Endothelial cell of umbilical vein (primary cell): ENCODE measurements at regions not wholly inside any gene's neighbourhood (a gene's known extent, or its start where the extent isn't known, plus 50 kb on each side); places are given as distances from the start of the nearest gene placed in this dataset.

ENCODE experiments used
- BruUV-seq: library from RNA; stranded (reverse); fragments of 400-500 nt; replicated peaks from 2 replicates; lab custom pipeline; 2021; lab: Mats Ljungman, UMichigan
- CTCF ChIA-PET: fragments of 300-600, 350-600 bp; sonication (Branson Sonifier 250); formaldehyde crosslinking; loops from one replicate; lab custom pipeline; 2021; ENCODE audit warnings: antibody characterized with exemption, inconsistent platforms; lab: Charles Lee
- POLR2A ChIA-PET: fragments of 300-600, 350-600 bp; sonication (Branson Sonifier 250); formaldehyde crosslinking; loops from one replicate; lab custom pipeline; 2021; ENCODE audit warnings: antibody characterized with exemption, inconsistent platforms; lab: Charles Lee
- DNase-seq: peaks from one replicate; pipeline ENCODE4 v3.0.0-alpha.2; 2011; ENCODE audit warnings: low read depth, low spot score
- FAIRE-seq: peaks from 2 replicates; lab custom pipeline; 2011; peaks lifted over from hg19 to GRCh38; lab: Jason Lieb, UNC
- H2AFZ ChIP-seq: 2 replicates; pipeline ENCODE4 v1.6.0; 2012; ENCODE audit warnings: low read depth, low read length, control low read depth, inconsistent platforms
- H3K27ac ChIP-seq: 2 replicates; pipeline ENCODE4 v1.5.1; 2011; ENCODE audit warnings: low read depth, mild to moderate bottlenecking, control low read depth, low read length, moderate library complexity; ENCODE audit not compliant: insufficient read depth
- H3K27me3 ChIP-seq, 2 experiments: 2 replicates each; pipeline versions ENCODE4 v1.6.0 to v1.6.1; 2011; ENCODE audit warnings: low read length in 2 of 2, mixed read lengths in 1 of 2; ENCODE audit not compliant: control insufficient read depth in 2 of 2, insufficient read depth in 2 of 2
- H3K36me3 ChIP-seq, 2 experiments: 2 replicates in 1 of 2; 3 replicates in 1 of 2; pipeline ENCODE4 v1.5.1; 2011; ENCODE audit warnings: low read length in 2 of 2, mild to moderate bottlenecking in 1 of 2, moderate library complexity in 1 of 2; ENCODE audit not compliant: control insufficient read depth in 2 of 2, insufficient read depth in 2 of 2; ENCODE audit errors: extremely low read depth in 1 of 2
- H3K4me1 ChIP-seq: 3 replicates; pipeline ENCODE4 v1.5.1; 2011; ENCODE audit warnings: mild to moderate bottlenecking, low read length; ENCODE audit not compliant: control insufficient read depth, insufficient read depth; ENCODE audit errors: extremely low read depth
- H3K4me2 ChIP-seq: 2 replicates; pipeline ENCODE4 v1.6.1; 2011; ENCODE audit warnings: low read length, control low read depth, mixed read lengths; ENCODE audit not compliant: insufficient read depth
- H3K4me3 ChIP-seq, 3 experiments: fragments of 200-600 bp in 1 of 3; sonication (generic), shearing (Covaris generic) in 1 of 3; replicated peaks in 1 of 3; 2 replicates each; pipeline ENCODE4 v1.5.1; 2011 to 2016; ENCODE audit warnings: control low read depth in 3 of 3, low read length in 3 of 3, mild to moderate bottlenecking in 2 of 3, inconsistent platforms in 1 of 3, low read depth in 1 of 3, moderate library complexity in 1 of 3; ENCODE audit not compliant: insufficient read depth in 1 of 3
- H3K79me2 ChIP-seq: 2 replicates; pipeline ENCODE4 v1.6.0; 2012; ENCODE audit warnings: low read length, inconsistent platforms; ENCODE audit not compliant: control insufficient read depth, insufficient read depth
- H3K9ac ChIP-seq: replicated peaks from 2 replicates; pipeline ENCODE3; 2011; ENCODE audit warnings: low read length, control low read depth; ENCODE audit not compliant: insufficient read depth; ENCODE audit errors: extremely low read depth
- H3K9me1 ChIP-seq: replicated peaks from 3 replicates; pipeline ENCODE4 v1.6.0; 2011; ENCODE audit warnings: mild to moderate bottlenecking, low read length; ENCODE audit not compliant: control insufficient read depth, insufficient read depth; ENCODE audit errors: extremely low read depth
- H3K9me3 ChIP-seq: replicated peaks from 2 replicates; pipeline ENCODE4 v1.5.1; 2012; ENCODE audit warnings: low read length, inconsistent platforms; ENCODE audit not compliant: control insufficient read depth, insufficient read depth
- H4K20me1 ChIP-seq: replicated peaks from 2 replicates; pipeline ENCODE3; 2011; ENCODE audit warnings: mild to moderate bottlenecking, low read length; ENCODE audit not compliant: control insufficient read depth, insufficient read depth; ENCODE audit errors: extremely low read depth
- EZH2 ChIP-seq: IDR thresholded peaks from 2 replicates; pipeline ENCODE4 v1.6.1; 2012; ENCODE audit warnings: borderline replicate concordance, low read depth, mild to moderate bottlenecking, moderate library complexity, low read length, inconsistent platforms; ENCODE audit not compliant: severe bottlenecking
- FOS ChIP-seq: IDR thresholded peaks from 2 replicates; pipeline ENCODE4 v1.6.1; 2011; ENCODE audit warnings: mild to moderate bottlenecking, low read length, moderate library complexity, borderline replicate concordance; ENCODE audit not compliant: insufficient read depth
- GATA2 ChIP-seq: IDR thresholded peaks from 2 replicates; pipeline ENCODE4 v1.7.0; 2011; ENCODE audit warnings: low read depth, mild to moderate bottlenecking, moderate library complexity, mixed read lengths, low read length; ENCODE audit not compliant: insufficient read length, insufficient read depth
- JUN ChIP-seq: IDR thresholded peaks from 2 replicates; pipeline ENCODE4 v1.6.1; 2011; ENCODE audit warnings: borderline replicate concordance, low read depth; ENCODE audit not compliant: insufficient read length, insufficient read depth
- MYC ChIP-seq: IDR thresholded peaks from one replicate; pipeline ENCODE4 v1.6.1; 2011; ENCODE audit warnings: mild to moderate bottlenecking, low read depth, low read length
- POLR2A ChIP-seq: IDR thresholded peaks from 2 replicates; pipeline ENCODE4 v1.6.1; 2012; ENCODE audit warnings: low read depth, mild to moderate bottlenecking, control low read depth, low read length
- POLR2AphosphoS5 ChIP-seq: IDR thresholded peaks from 2 replicates; pipeline ENCODE4 v1.6.1; 2012; ENCODE audit warnings: low read depth, mild to moderate bottlenecking, control low read depth, low read length, moderate library complexity; ENCODE audit not compliant: insufficient read depth
- dilution Hi-C: fragments of 300-500 bp; cut with MboI; formaldehyde crosslinking; loops from one replicate; pipeline ENCODE4 v1.15.0; 2019; ENCODE audit warnings: low sequenced_read_pairs; ENCODE audit not compliant: extremely low pct_ligation_motif_present
- intact Hi-C: fragments of 100-400 bp; cut with micrococcal nuclease; formaldehyde crosslinking; loops from one replicate; pipeline ENCODE4 v1.10.0; 2022
- TF ChIP-seq, protein P1 (sequence below), 2 donors: IDR thresholded peaks; 1 replicate in 1 of 2; 2 replicates in 1 of 2; pipeline ENCODE4 v1.5.1; 2011; ENCODE audit warnings: low read length in 2 of 2, mild to moderate bottlenecking in 2 of 2, moderate library complexity in 2 of 2, control low read depth in 1 of 2, inconsistent platforms in 1 of 2, low read depth in 1 of 2; ENCODE audit not compliant: insufficient read depth in 1 of 2; ENCODE audit errors: extremely low read depth in 1 of 2
- TF ChIP-seq, protein P2 (sequence below): IDR thresholded peaks from 2 replicates; pipeline ENCODE4 v1.6.1; 2011; ENCODE audit not compliant: insufficient read depth, insufficient read length

DNA sequence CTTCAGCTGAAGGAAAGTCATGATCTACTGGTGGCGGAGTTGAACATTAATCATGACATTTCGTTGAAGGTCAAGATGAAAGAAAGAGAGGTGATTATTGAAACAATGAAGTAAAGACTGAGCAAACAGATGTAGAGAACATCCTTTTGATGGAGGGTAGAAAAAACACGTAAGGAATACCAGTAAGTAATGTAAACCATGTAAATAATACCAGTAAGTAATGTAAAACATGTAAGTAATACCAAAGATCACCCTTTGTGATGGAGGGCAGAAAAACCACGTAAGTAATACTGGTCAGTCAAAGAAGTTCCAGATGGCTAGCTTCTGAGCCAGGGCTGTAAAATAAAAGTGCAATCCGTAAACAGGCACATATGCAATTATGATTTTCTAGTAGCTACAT is 1387.7 kb downstream of the SUCLG1 start:
- intact Hi-C loops (no loop called here), dilution Hi-C loops (no loop called here)
- Histone ChIP-seq H3K9me3 (no peaks in the 10 kb centered on the region), H3K4me3 (no peak overlapping the region), H3K4me2 (no peak overlapping the region), H3K27ac (no peak overlapping the region), H3K79me2 (no peaks in the 10 kb centered on the region), H3K36me3 (no peaks in the 10 kb centered on the region), H3K27me3 (no peaks in the 10 kb centered on the region), H3K9me1 (no peaks in the 10 kb centered on the region), H4K20me1 (no peaks in the 10 kb centered on the region), H2AFZ (no peak overlapping the region), H3K9ac (no peak overlapping the region), H3K4me1 (peaks cover 5% of the 10 kb centered on the region)
- FAIRE-seq, result no peak
- TF ChIP-seq POLR2AphosphoS5 (no peak), FOS (no peak), EZH2 (no peak), GATA2 (no peak), JUN (no peak), MYC (no peak), POLR2A (no peak)
- TF ChIP-seq, protein P1, sequence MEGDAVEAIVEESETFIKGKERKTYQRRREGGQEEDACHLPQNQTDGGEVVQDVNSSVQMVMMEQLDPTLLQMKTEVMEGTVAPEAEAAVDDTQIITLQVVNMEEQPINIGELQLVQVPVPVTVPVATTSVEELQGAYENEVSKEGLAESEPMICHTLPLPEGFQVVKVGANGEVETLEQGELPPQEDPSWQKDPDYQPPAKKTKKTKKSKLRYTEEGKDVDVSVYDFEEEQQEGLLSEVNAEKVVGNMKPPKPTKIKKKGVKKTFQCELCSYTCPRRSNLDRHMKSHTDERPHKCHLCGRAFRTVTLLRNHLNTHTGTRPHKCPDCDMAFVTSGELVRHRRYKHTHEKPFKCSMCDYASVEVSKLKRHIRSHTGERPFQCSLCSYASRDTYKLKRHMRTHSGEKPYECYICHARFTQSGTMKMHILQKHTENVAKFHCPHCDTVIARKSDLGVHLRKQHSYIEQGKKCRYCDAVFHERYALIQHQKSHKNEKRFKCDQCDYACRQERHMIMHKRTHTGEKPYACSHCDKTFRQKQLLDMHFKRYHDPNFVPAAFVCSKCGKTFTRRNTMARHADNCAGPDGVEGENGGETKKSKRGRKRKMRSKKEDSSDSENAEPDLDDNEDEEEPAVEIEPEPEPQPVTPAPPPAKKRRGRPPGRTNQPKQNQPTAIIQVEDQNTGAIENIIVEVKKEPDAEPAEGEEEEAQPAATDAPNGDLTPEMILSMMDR (IDR thresholded peaks at IDR 0.05; ENCODE audit: extremely low read depth in 1 of 2, insufficient read depth in 1 of 2, low read depth in 1 of 2, low read length in 2 of 2), result no peak
- TF ChIP-seq, protein P2, sequence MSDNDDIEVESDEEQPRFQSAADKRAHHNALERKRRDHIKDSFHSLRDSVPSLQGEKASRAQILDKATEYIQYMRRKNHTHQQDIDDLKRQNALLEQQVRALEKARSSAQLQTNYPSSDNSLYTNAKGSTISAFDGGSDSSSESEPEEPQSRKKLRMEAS, result no peak
- no peak for DNase-seq
- CTCF ChIA-PET, result interaction anchor here (0.8 to 0.9 kb wide), 2 partner anchors 15 to 125 kb away, joined by 3 to 4 read pairs; no protein-coding TSS in a partner anchor
- POLR2A ChIA-PET, result no interaction called here
- BruUV-seq, result no TSS peak
